IMR-90 (cell line): ENCODE measurements at regions not wholly inside any gene's neighbourhood (a gene's known extent, or its start where the extent isn't known, plus 50 kb on each side); places are given as distances from the start of the nearest gene placed in this dataset.

Experiments used
- ATAC-seq: fragments of 200-7000 bp; cut with Tn5 transposase; 2 replicates; pipeline ENCODE4 v1.9.1; 2020; ENCODE audit warnings: low read depth, mild to moderate bottlenecking, moderate library complexity
- BruUV-seq: library from RNA; stranded (reverse); fragments of 400-500 nt; replicated peaks from 2 replicates; lab custom pipeline; 2021; lab: Mats Ljungman, UMichigan
- CTCF ChIA-PET: fragments of 300-600 bp; formaldehyde crosslinking; extraction: SDS; loops from one replicate; lab custom pipeline; 2021; ENCODE audit warnings: antibody characterized with exemption; lab: Yijun Ruan, JAX
- POLR2A ChIA-PET: fragments of 300-600 bp; sonication (Branson Sonifier 250); formaldehyde crosslinking; loops from one replicate; lab custom pipeline; 2022; ENCODE audit warnings: antibody characterized with exemption; ENCODE audit not compliant: unreplicated experiment; lab: Charles Lee
- DNase-seq: peaks from one replicate; pipeline ENCODE4 v3.0.0; 2013
- H2AFZ ChIP-seq: replicated peaks from 2 replicates; pipeline ENCODE3; 2013; ENCODE audit warnings: low read length, mild to moderate bottlenecking; ENCODE audit not compliant: poor library complexity
- H2AK5ac ChIP-seq: 2 replicates; pipeline ENCODE4 v1.6.1; 2013; ENCODE audit warnings: low read depth, low read length, inconsistent platforms
- H2AK9ac ChIP-seq: replicated peaks from 2 replicates; pipeline ENCODE3; 2013; ENCODE audit warnings: mild to moderate bottlenecking, low read depth, low read length, moderate library complexity; ENCODE audit not compliant: poor library complexity
- H2BK120ac ChIP-seq: 2 replicates; pipeline ENCODE4 v1.6.1; 2013; ENCODE audit warnings: low read depth, low read length, inconsistent platforms
- H2BK15ac ChIP-seq: 3 replicates; pipeline ENCODE4 v1.6.1; 2013; ENCODE audit warnings: low read depth, low read length, inconsistent platforms
- H2BK20ac ChIP-seq: 2 replicates; pipeline ENCODE4 v1.6.1; 2013; ENCODE audit warnings: low read depth, mild to moderate bottlenecking, inconsistent platforms, low read length, moderate library complexity
- H2BK5ac ChIP-seq: 2 replicates; pipeline ENCODE4 v1.6.1; 2013; ENCODE audit warnings: mild to moderate bottlenecking, low read depth, low read length, inconsistent platforms; ENCODE audit not compliant: poor library complexity, severe bottlenecking
- H3K14ac ChIP-seq: replicated peaks from 2 replicates; pipeline ENCODE4 v1.6.1; 2013; ENCODE audit warnings: low read depth, low read length, inconsistent platforms
- H3K18ac ChIP-seq: 2 replicates; pipeline ENCODE4 v1.6.1; 2013; ENCODE audit warnings: low read depth, low read length, control low read depth
- H3K23ac ChIP-seq: 2 replicates; pipeline ENCODE4 v1.6.1; 2013; ENCODE audit warnings: low read depth, low read length, inconsistent platforms
- H3K27ac ChIP-seq: 2 replicates; pipeline ENCODE4 v1.5.1; 2013; ENCODE audit warnings: mild to moderate bottlenecking, control low read depth, low read length; ENCODE audit not compliant: insufficient read depth
- H3K27me3 ChIP-seq: 2 replicates; pipeline ENCODE4 v1.6.1; 2013; ENCODE audit warnings: low read length; ENCODE audit not compliant: control insufficient read depth, insufficient read depth
- H3K36me3 ChIP-seq: 2 replicates; pipeline ENCODE4 v1.6.1; 2013; ENCODE audit warnings: low read length, mixed read lengths; ENCODE audit not compliant: control insufficient read depth, insufficient read depth
- H3K4ac ChIP-seq: 2 replicates; pipeline ENCODE4 v1.6.1; 2013; ENCODE audit warnings: low read depth, low read length, inconsistent platforms
- H3K4me1 ChIP-seq: 2 replicates; pipeline ENCODE4 v1.6.1; 2013; ENCODE audit warnings: low read length, mixed read lengths; ENCODE audit not compliant: control insufficient read depth, insufficient read depth
- H3K4me2 ChIP-seq: 2 replicates; pipeline ENCODE4 v1.6.1; 2013; ENCODE audit warnings: low read depth, mild to moderate bottlenecking, control low read depth, low read length, moderate library complexity
- H3K4me3 ChIP-seq: 2 replicates; pipeline ENCODE4 v1.5.1; 2013; ENCODE audit warnings: low read depth, mild to moderate bottlenecking, control low read depth, low read length, moderate library complexity; ENCODE audit not compliant: insufficient read depth
- H3K56ac ChIP-seq: 2 replicates; pipeline ENCODE4 v1.6.1; 2013; ENCODE audit warnings: low read length, inconsistent platforms; ENCODE audit not compliant: insufficient read depth; ENCODE audit errors: extremely low read depth
- H3K79me1 ChIP-seq, 2 experiments: 2 replicates each; pipeline ENCODE4 v1.6.1; 2013; ENCODE audit warnings: low read length in 2 of 2, inconsistent platforms in 1 of 2, low read depth in 1 of 2
- H3K9ac ChIP-seq: 2 replicates; pipeline ENCODE4 v1.6.1; 2013; ENCODE audit warnings: low read depth, low read length, control low read depth
- H3K9me1 ChIP-seq: 2 replicates; pipeline ENCODE4 v1.6.1; 2013; ENCODE audit warnings: low read length, inconsistent platforms; ENCODE audit not compliant: insufficient read depth
- H3K9me3 ChIP-seq: 2 replicates; pipeline ENCODE4 v1.6.1; 2013; ENCODE audit warnings: low read length; ENCODE audit not compliant: control insufficient read depth, insufficient read depth
- H4K20me1 ChIP-seq: 2 replicates; pipeline ENCODE4 v1.6.1; 2013; ENCODE audit warnings: low read length, inconsistent platforms; ENCODE audit not compliant: insufficient read depth
- H4K5ac ChIP-seq: 2 replicates; pipeline ENCODE4 v1.6.1; 2013; ENCODE audit warnings: mild to moderate bottlenecking, low read depth, low read length, control low read depth
- H4K8ac ChIP-seq, 2 experiments: 2 replicates each; pipeline ENCODE4 v1.6.1; 2013; ENCODE audit warnings: low read depth in 2 of 2, low read length in 2 of 2, control low read depth in 1 of 2, inconsistent platforms in 1 of 2
- H4K91ac ChIP-seq: 2 replicates; pipeline ENCODE4 v1.6.1; 2013; ENCODE audit warnings: low read depth, low read length, inconsistent platforms; ENCODE audit not compliant: insufficient read depth
- BHLHE40 ChIP-seq: fragments of 150-350 bp; IDR thresholded peaks from 2 replicates; pipeline ENCODE4 v1.6.1; 2016; ENCODE audit warnings: mild to moderate bottlenecking, low read depth, low read length
- USF2 ChIP-seq: fragments of 150-350 bp; IDR thresholded peaks from 2 replicates; pipeline ENCODE4 v1.6.1; 2017; ENCODE audit warnings: mild to moderate bottlenecking, antibody characterized with exemption, low read length, low read depth
- WGBS, 2 experiments: methylation state at CpG; one replicate each; pipeline versions ENCODE4 v1.1.5 to v1.1.7; 2013; ENCODE audit warnings: missing lambda C conversion rate in 2 of 2; ENCODE audit not compliant: insufficient read length in 1 of 2; ENCODE audit errors: extremely low coverage in 2 of 2; 5-methylcytosine and 5-hydroxymethylcytosine counted together
- dilution Hi-C: fragments of 300-500 bp; cut with HindIII; formaldehyde crosslinking; loops from one replicate; pipeline ENCODE4 v1.14.3; 2018; ENCODE audit warnings: low sequenced_read_pairs; ENCODE audit not compliant: unreplicated experiment
- in situ Hi-C: fragments of 300-500 bp; cut with MboI; formaldehyde crosslinking; loops from 3 replicates; pipeline ENCODE4 v1.14.3; 2019; ENCODE audit warnings: low sequenced_read_pairs, inconsistent platforms, mixed read lengths
- intact Hi-C: fragments of 100-400 bp; cut with micrococcal nuclease; formaldehyde crosslinking; loops from 2 replicates; pipeline ENCODE4 v1.10.0; 2022

DNA sequence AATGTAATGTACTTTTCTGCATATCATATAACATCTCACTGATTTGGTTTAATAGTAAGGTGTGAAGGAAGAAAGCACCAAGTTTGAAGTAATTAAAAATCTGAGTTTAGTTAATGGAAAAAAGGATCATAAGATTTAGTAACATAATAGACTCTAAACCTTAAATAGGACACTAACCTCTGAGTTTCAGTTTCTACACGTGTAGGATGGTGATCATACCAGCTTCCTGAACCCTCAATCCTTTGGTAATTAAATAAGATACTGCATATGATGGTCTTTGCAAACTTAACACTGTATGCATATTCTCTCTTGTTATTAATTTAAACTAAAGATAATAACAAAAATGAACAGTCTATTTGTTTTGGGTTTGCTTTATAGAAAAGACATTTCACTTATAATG lies 216.8 kb downstream of the NUP35 start:
- Histone ChIP-seq H3K9me3 (no peaks in the 10 kb centered on the region), H2BK5ac (no peak overlapping the region), H3K79me1 (no peaks in the 10 kb centered on the region), H3K9me1 (no peaks in the 10 kb centered on the region), H2AK5ac (no peak overlapping the region), H3K23ac (no peak overlapping the region), H2AK9ac (no peak overlapping the region), H3K4me3 (no peak overlapping the region), H3K27me3 (no peaks in the 10 kb centered on the region), H3K18ac (no peak overlapping the region), H3K36me3 (no peaks in the 10 kb centered on the region), H3K4me2 (no peak overlapping the region), H3K4me1 (no peaks in the 10 kb centered on the region), H2BK120ac (no peak overlapping the region), H3K9ac (no peak overlapping the region), H3K14ac (no peak overlapping the region), H3K4ac (no peak overlapping the region), H2BK20ac (no peak overlapping the region), H4K91ac (no peak overlapping the region), H3K56ac (no peak overlapping the region), H4K5ac (no peak overlapping the region), H4K20me1 (no peaks in the 10 kb centered on the region), H2BK15ac (no peak overlapping the region), H4K8ac (no peak overlapping the region), H2AFZ (no peak overlapping the region), H3K27ac (no peak overlapping the region)
- DNase-seq: no peak
- CTCF ChIA-PET: no interaction called here
- dilution Hi-C loops: no loop called here
- POLR2A ChIA-PET: no interaction called here
- no peak for ATAC-seq
- TF ChIP-seq BHLHE40 (no peak), USF2 (no peak)
- BruUV-seq: no TSS peak
- in situ Hi-C loops: no loop called here
- intact Hi-C loops: no loop called here
- no CpG with 5 or more reads among the region's 1 CpG for WGBS, 2 experiments
